ENCODE measurements at regions not wholly inside any gene's neighbourhood (a gene's known extent, or its start where the extent isn't known, plus 50 kb on each side); places are given as distances from the start of the nearest gene placed in this dataset.
"Not testable (repeated sequence)": the region's sequence is repeated elsewhere in the genome, so short reads cannot be mapped to it uniquely, and the experiment has no call there.

DNA sequence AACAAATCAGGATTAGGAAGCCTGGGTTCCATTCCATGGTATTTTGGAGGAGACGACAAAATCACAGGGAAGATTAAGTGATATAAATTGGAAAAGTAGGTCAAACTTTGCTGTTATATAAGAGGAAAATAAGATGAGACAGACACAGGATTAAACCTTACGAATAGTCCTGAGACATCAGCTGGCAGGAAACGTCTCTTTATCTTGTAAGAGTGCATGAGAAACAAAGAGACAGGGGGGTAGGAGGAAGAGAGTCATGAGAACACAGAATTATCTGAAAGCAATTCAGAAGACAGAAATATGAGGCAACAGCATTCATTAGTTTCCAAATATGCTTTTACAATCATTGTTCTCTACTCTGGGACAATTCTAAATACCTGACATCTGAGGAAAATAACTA, 310.6 kb upstream of the MIR17HG start:
- no peak for DNase-seq

DNA sequence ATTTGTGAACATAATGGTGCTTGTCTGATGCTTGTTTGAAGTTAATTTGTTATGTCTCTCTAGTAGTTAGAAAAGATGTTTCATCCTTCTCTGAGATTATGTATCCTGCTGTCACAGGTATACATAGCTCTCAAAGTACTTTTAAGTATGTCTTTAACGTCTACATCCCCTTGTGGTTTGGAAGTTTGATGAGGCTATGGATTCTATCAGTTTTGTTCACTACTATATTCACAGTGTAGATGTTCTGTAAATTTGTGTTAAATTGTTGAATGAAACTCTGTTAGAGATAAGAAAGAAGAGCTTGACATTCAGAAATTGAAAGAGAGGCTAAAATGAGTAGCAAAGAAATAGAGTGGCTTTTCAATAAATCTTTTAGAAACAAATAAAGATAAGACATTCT, 304.6 kb upstream of the MIR17HG start:
- no peak for DNase-seq

DNA sequence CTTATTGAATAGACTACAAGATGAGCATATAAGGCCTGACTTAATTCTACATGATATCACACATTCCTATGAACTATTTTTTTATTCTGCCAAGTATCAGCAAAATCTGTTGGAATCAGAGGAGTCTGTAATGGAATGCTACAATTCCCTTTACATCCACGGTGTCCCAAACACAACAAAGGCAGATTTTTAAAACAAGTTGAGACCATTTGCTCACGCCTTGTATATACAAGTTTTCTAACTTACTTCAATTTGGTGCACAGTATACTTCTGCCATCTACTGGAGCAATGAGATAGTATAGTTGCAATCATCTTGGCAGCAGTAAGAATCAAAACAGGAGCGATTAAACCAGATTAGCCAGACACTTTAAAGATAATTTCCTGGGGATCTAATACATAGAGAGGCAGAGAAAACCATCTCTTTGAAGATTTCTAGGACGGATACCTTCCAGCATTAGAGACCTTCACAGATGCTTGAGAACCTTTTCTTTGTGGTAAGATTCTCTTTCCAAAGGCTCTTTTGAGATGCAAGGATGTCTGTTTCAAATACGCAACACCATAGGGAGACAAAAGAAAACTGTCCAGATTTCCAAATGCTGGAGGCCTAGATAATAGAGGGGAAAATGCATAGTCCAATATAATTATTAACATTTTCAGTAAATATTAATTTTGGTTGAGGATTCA, 302.0 kb upstream of the MIR17HG start:
- DNase-seq = no peak

GRCh38 chr13:91046715-91047327, 300.7 kb upstream of the MIR17HG start:
- no peak for DNase-seq

DNA sequence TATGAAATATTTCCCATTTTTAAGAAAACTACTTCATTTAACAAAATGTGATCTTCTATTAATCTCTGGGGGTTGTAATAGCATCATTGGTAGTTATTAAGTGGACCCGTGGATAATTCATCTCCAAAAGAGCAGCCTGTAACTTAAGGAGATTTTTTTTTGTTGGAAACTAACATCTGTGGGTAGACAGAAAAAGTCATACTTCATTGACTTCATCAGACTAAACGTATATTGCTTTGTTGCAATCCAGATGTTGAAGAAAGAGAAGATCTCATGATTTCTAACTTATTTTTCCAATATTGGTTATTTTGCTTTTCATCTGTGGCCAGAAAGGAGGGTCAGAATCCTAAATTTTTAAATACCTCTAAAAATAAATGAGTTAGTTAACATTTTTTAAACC, 296.5 kb upstream of the MIR17HG start:
- DNase-seq = no peak

DNA sequence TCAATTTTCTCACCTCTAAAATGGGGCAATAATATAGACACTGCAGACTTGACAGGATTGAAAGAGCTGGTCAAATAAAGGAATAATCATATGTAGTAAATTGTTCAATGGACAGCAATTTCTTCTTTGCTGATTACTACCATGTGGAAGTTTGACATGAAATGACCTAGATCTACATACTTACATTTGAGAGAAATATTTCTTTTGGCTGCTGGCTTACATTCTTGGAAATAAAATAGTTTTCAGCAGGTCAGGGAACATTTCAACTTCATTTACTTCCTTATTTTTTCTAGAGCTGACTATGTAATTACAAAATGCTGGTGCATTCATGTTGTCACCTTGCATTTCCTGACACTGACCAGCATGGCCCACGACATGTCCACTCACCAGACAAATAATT, 294.6 kb upstream of the MIR17HG start:
- no peak for DNase-seq

- no peak for DNase-seq
Measured at GRCh38 chr13:91053318-91054065, 294.0 kb upstream of the MIR17HG start.

- DNase-seq = no peak
Measured at GRCh38 chr13:91054902-91055301, 292.6 kb upstream of the MIR17HG start.

DNA sequence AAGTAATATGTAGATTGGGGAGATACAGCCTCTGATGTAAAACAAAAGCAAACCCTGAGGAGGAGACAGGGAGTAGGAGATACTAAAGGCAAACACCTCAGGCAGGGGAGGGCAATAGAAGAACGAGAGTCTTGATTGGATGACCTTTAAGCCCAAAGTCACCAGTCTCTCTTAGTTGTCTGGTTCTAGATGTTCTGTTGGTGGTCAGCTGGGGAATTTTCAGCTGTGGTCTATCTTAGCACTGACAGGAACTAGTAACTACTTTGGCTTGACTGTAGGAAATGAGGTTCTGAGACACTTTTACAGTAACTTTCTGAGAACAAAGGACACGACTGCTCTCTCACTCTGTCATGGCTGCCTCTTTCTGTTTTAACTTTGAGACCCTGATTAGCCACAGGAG, 290.7 kb upstream of the MIR17HG start:
- no peak for DNase-seq

DNA sequence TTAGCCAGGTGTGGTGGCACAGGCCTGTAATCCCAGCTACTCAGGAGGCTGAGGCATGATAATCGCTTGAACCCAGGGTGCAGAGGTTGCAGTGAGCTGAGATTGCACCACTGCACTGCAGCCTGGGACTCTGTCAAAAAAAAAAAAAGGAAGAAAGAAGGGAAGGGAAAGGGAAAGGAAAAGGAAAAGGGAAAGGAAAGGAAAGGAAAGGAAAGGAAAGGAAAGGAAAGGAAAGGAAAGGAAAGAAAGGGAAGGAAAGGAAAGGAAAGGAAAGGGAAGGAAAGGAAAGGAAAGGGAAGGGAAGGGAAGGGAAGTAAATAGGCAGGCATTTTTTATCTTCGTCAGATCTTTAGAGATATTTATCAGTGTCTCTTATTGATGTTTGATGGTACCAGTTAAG, 290.0 kb upstream of the MIR17HG start:
- DNase-seq = not testable (repeated sequence)

DNA sequence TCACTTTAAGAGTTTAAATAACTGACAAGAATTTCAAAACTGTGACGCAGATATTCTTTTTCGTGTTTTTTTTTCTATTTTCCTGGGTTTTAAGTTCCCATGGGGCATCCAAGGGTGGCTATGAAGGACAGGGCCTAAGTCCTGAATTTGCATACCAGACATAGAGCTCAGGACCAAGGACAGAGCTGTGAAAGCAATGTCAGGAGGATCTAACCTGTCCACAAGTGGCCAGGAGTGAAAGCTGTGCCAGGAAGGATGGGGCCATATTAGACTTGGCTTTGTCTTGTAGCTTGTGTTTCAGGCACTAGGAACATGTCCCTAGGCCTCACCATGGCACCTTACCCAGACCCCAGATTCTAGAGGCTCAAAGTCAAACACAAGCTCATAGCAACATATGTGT, 289.4 kb upstream of the MIR17HG start:
- DNase-seq = no peak

DNA sequence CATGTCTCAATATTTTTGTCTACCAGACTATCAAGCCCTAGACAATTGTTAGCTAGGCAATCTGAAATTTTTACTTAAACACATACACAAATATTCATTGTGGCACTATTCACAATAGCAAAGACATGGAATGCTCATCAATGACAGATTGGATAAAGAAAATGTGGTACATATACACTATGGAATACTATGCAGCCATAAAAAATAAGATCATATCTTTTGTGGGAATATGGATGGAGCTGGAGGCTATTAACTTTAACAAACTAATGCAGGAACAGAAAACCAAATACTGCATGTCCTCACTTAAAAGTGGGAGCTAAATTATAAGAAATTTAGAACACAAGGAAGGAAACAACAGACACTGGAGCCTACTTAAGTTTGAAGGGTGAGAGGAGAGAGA, 288.6 kb upstream of the MIR17HG start:
- no peak for DNase-seq

GRCh38 chr13:91066745-91067144, 280.7 kb upstream of the MIR17HG start:
- DNase-seq = no peak

DNA sequence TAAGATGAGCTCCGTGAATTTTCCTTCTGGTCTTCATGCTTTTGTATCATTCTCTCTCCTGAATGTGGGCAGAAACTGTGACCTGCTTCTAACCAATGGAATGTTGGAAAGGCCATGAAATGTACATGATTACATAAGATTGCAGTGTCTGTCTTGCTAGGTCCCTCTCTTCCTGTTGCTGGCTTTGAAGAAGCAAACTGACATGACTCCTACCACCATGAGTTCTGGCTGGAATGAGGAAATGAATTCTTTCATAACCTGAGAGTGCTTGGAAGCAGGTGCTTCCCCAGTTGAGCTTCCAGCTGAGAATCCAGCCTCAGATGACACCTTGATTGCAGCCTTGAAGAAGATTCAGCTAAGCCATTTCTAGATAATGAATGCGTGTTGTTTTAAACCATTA, 275.0 kb upstream of the MIR17HG start:
- no peak for DNase-seq

DNA sequence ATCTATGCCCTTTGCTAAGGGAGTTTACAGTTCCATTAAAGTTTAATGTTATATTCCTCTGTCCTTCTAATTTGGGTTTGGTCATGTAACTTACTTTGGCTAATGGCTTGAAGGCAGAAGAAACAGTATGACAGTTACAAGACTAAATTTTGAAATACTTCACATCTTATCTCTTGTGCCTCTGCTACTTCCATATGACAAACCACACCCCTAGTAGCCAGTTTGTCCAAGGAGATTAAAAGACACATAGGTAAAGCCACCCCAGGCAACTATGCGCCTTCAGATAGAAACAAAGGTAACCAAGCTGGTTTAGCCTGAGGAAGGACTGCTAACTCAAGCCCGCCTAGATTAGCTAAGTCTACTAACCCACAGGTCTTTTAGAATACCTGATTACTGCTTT, 273.4 kb upstream of the MIR17HG start:
- no peak for DNase-seq

GRCh38 chr13:91076830-91077229, 270.7 kb upstream of the MIR17HG start:
- DNase-seq = no peak

- no peak for DNase-seq
Measured at GRCh38 chr13:91078093-91078679, 269.3 kb upstream of the MIR17HG start.

GRCh38 chr13:91079176-91079575, 268.3 kb upstream of the MIR17HG start:
- no peak for DNase-seq

- no peak for DNase-seq
Measured at GRCh38 chr13:91085127-91085526, 262.4 kb upstream of the MIR17HG start.

DNA sequence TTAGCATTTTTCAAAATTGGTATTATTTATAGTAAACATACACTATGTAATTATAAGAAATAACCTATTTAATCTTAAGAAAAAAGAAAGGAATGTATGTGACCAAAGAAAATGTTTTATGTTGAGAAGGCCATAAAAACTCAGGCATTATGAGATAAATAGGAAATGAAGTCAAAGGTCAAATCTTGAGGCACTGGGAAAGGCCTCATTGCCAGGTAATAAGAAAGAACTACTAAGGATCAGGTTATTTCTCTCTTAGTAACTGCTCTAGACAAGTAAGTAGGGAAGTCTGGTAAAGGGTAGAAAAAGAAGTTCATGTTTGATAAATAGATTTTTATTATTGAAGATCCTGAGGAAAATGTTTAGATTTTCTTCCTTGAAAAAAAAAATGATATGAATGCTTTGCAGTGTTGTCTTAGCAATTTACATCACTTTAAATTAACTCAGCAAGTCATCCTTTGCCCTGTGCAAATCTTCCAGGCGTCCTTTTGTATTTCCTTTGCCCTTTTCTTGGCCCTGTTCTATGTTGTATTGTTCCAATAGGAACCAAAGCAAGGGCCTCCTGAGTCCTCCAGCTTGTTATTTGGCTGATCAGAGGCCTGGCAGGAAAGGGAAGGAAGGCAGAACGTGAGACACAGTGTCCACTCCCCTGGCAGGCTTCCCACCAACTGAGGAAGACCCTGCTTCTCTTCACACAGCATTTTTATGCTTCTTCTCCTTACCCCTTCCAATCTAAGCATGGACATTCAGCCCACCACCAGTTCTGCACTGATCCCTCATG, 260.4 kb upstream of the MIR17HG start:
- no peak for DNase-seq

- no peak for DNase-seq
Measured at GRCh38 chr13:91097269-91097668, 250.2 kb upstream of the MIR17HG start.

GRCh38 chr13:91099877-91100276, 247.6 kb upstream of the MIR17HG start:
- no peak for DNase-seq

GRCh38 chr13:91100944-91101343, 246.5 kb upstream of the MIR17HG start:
- DNase-seq = no peak
